DND-41 (cell line): ENCODE measurements at regions not wholly inside any gene's neighbourhood (a gene's known extent, or its start where the extent isn't known, plus 50 kb on each side); places are given as distances from the start of the nearest gene placed in this dataset.

Experiments
- CTCF ChIP-seq: IDR thresholded peaks from 2 replicates; pipeline ENCODE4 v1.5.1; 2012; ENCODE audit warnings: borderline replicate concordance, low read length, moderate library complexity, mild to moderate bottlenecking; ENCODE audit not compliant: poor library complexity, severe bottlenecking; ENCODE audit errors: extremely low read depth
- EZH2 ChIP-seq: IDR thresholded peaks from 3 replicates; pipeline ENCODE4 v1.6.1; 2012; ENCODE audit warnings: borderline replicate concordance, low read depth, mild to moderate bottlenecking, moderate library complexity, low read length, inconsistent platforms; ENCODE audit not compliant: severe bottlenecking

GRCh38 chr6:105821027-105821426 is 265.1 kb upstream of the PRDM1 start:
- TF ChIP-seq CTCF (no peak), EZH2 (no peak)
